K562 (cell line): ENCODE measurements at regions not wholly inside any gene's neighbourhood (a gene's known extent, or its start where the extent isn't known, plus 50 kb on each side); places are given as distances from the start of the nearest gene placed in this dataset.

Source experiments
- ATAC-seq: fragments of 200-7000 bp; cut with Tn5 transposase; 3 replicates; pipeline ENCODE4 v1.9.1; 2020; ENCODE audit warnings: moderate library complexity
- BruUV-seq: library from RNA; stranded (reverse); fragments of 400-500 nt; replicated peaks from 2 replicates; lab custom pipeline; 2021; lab: Mats Ljungman, UMichigan
- CTCF ChIA-PET: fragments of 300-600 bp; formaldehyde crosslinking; extraction: SDS; loops from one replicate; lab custom pipeline; 2021; ENCODE audit warnings: low intra/inter-chr PET ratio; lab: Yijun Ruan, JAX
- POLR2A ChIA-PET: fragments of 300-600, 350-650 bp; sonication (Branson Sonifier 250); formaldehyde crosslinking; extraction: SDS; loops from one replicate; lab custom pipeline; 2021; ENCODE audit warnings: antibody characterized with exemption, inconsistent platforms; lab: Yijun Ruan, JAX
- DNase-seq, 4 experiments: peaks; one replicate each; pipeline versions ENCODE4 v3.0.0 to v3.0.0-alpha.2; 2011 to 2018; ENCODE audit warnings: low spot score in 3 of 4, mixed read lengths in 3 of 4; ENCODE audit errors: extremely low read depth in 1 of 4
- FAIRE-seq: peaks from 2 replicates; lab custom pipeline; 2011; peaks lifted over from hg19 to GRCh38; lab: Jason Lieb, UNC
- H2AFZ ChIP-seq: 2 replicates; pipeline ENCODE4 v1.6.0; 2011; ENCODE audit warnings: low read depth, low read length, control low read depth, inconsistent platforms
- H3K27ac ChIP-seq: fragments of 200-600 bp; 3 replicates; pipeline ENCODE4 v1.8.0; 2011; ENCODE audit warnings: low read depth, mild to moderate bottlenecking, control low read depth, inconsistent platforms, low read length, moderate library complexity, mixed read lengths; ENCODE audit errors: extremely low read depth
- H3K27me3 ChIP-seq, 2 experiments: fragments of 300-600 bp in 1 of 2; 2 replicates in 1 of 2; 3 replicates in 1 of 2; pipeline versions ENCODE4 v1.6.0 to v1.8.0; 2011; ENCODE audit warnings: inconsistent platforms in 2 of 2, low read length in 2 of 2, mild to moderate bottlenecking in 1 of 2, mixed read lengths in 1 of 2, moderate library complexity in 1 of 2; ENCODE audit not compliant: control insufficient read depth in 2 of 2, insufficient read depth in 2 of 2
- H3K36me3 ChIP-seq: fragments of 300-600 bp; 3 replicates; pipeline ENCODE4 v1.8.0; 2011; ENCODE audit warnings: mild to moderate bottlenecking, low read length, inconsistent platforms; ENCODE audit not compliant: control insufficient read depth, insufficient read depth
- H3K4me1 ChIP-seq, 2 experiments: fragments of 200-600 bp in 1 of 2; replicated peaks in 1 of 2; 2 replicates in 1 of 2; 3 replicates in 1 of 2; pipeline versions ENCODE4 v1.5.1 to v1.8.0; 2011; ENCODE audit warnings: inconsistent platforms in 2 of 2, low read length in 2 of 2, mild to moderate bottlenecking in 1 of 2, mixed read lengths in 1 of 2, moderate library complexity in 1 of 2; ENCODE audit not compliant: control insufficient read depth in 2 of 2, insufficient read depth in 2 of 2
- H3K4me2 ChIP-seq: 2 replicates; pipeline ENCODE4 v1.6.1; 2011; ENCODE audit warnings: low read length, control low read depth, inconsistent platforms, mixed read lengths; ENCODE audit not compliant: insufficient read depth
- H3K4me3 ChIP-seq: fragments of 200-600 bp; sonication (generic), shearing (Covaris generic); 2 replicates; pipeline ENCODE4 v1.5.1; 2016; ENCODE audit warnings: control low read depth, inconsistent platforms
- H3K79me2 ChIP-seq: fragments of 200-600 bp; 3 replicates; pipeline ENCODE4 v1.8.0; 2011; ENCODE audit warnings: low read length, inconsistent platforms; ENCODE audit not compliant: control insufficient read depth, insufficient read depth
- H3K9ac ChIP-seq, 2 experiments: 2 replicates each; pipeline versions ENCODE4 v1.6.0 to v1.6.1; 2011; ENCODE audit warnings: low read depth in 2 of 2, low read length in 2 of 2, control low read depth in 1 of 2, inconsistent platforms in 1 of 2, mild to moderate bottlenecking in 1 of 2, mixed read lengths in 1 of 2; ENCODE audit not compliant: insufficient read depth in 1 of 2
- H3K9me1 ChIP-seq: one replicate; pipeline ENCODE4 v1.6.0; 2011; ENCODE audit warnings: inconsistent platforms, mild to moderate bottlenecking, low read length, moderate library complexity; ENCODE audit not compliant: control insufficient read depth, insufficient read depth
- H3K9me3 ChIP-seq: replicated peaks from 2 replicates; pipeline ENCODE4 v1.5.1; 2011; ENCODE audit warnings: low read depth, low read length, inconsistent platforms; ENCODE audit not compliant: control insufficient read depth, insufficient read depth
- H4K20me1 ChIP-seq: replicated peaks from 2 replicates; pipeline ENCODE4 v1.6.1; 2011; ENCODE audit warnings: low read length, inconsistent platforms, mixed read lengths; ENCODE audit not compliant: control insufficient read depth, insufficient read depth
- ERF ChIP-seq: fragments of 450-650 bp; formaldehyde crosslinking; IDR thresholded peaks from 2 replicates; pipeline ENCODE4 v1.4.0; 2020; ENCODE audit warnings: mild to moderate bottlenecking, mixed read lengths
- HNRNPH1 ChIP-seq: fragments of 200-400 bp; formaldehyde crosslinking; optimal IDR thresholded peaks from 2 replicates; pipeline ENCODE3; 2017; ENCODE audit warnings: low read depth, mild to moderate bottlenecking, low read length, moderate library complexity
- HOXB6 ChIP-seq: fragments of 250-450 bp; sonication (Bioruptor Pico); IDR thresholded peaks from 2 replicates; pipeline ENCODE4 v1.5.1; 2022; ENCODE audit warnings: mild to moderate bottlenecking, borderline replicate concordance
- MCM3 ChIP-seq: fragments of 450-650 bp; IDR thresholded peaks from 2 replicates; pipeline ENCODE4 v1.6.1; 2016
- NR4A1 ChIP-seq, 2 experiments: fragments of 250-450 bp in 1 of 2; fragments of 450-650 bp in 1 of 2; sonication (Bioruptor Pico) in 1 of 2; IDR thresholded peaks; 2 replicates each; pipeline versions ENCODE4 v1.4.0 to v1.6.1; 2016 to 2020; ENCODE audit warnings: mild to moderate bottlenecking in 2 of 2, missing compliant biosample characterization in 1 of 2, missing genetic modification characterization in 1 of 2, moderate library complexity in 1 of 2
- PREB ChIP-seq: sonication (generic); formaldehyde crosslinking; IDR thresholded peaks from 2 replicates; pipeline ENCODE4 v1.8.1; 2023; ENCODE audit warnings: mild to moderate bottlenecking, missing genetic modification reagents
- RBFOX2 ChIP-seq: fragments of 200-400 bp; formaldehyde crosslinking; IDR thresholded peaks from 2 replicates; pipeline ENCODE4 v1.6.1; 2017; ENCODE audit warnings: low read depth, mild to moderate bottlenecking, low read length, moderate library complexity
- SREBF2 ChIP-seq: sonication (generic); formaldehyde crosslinking; IDR thresholded peaks from 2 replicates; pipeline ENCODE4 v1.4.0; 2020; ENCODE audit warnings: mild to moderate bottlenecking, missing genetic modification reagents
- ZNF121 ChIP-seq: sonication (generic); formaldehyde crosslinking; conservative IDR thresholded peaks from 2 replicates; pipeline ENCODE4 v1.8.0; 2022; ENCODE audit warnings: missing genetic modification reagents
- ZNF518B ChIP-seq: fragments of 250-450 bp; sonication (Bioruptor Pico); IDR thresholded peaks from 2 replicates; pipeline ENCODE4 v1.5.0; 2021; ENCODE audit warnings: mild to moderate bottlenecking, moderate library complexity
- WGBS: fragments of 100-300 bp; shearing (Covaris generic); methylation state at CpG from one replicate; pipeline ENCODE4 v1.1.6; 2016; ENCODE audit warnings: low coverage, mixed read lengths; ENCODE audit not compliant: insufficient coverage; ENCODE audit errors: missing lambda C conversion rate; 5-methylcytosine and 5-hydroxymethylcytosine counted together
- in situ Hi-C: fragments of 300-500 bp; cut with MboI; formaldehyde crosslinking; loops from 4 replicates; pipeline ENCODE4 v1.15.0; 2018; ENCODE audit warnings: inconsistent platforms, mixed read lengths
- intact Hi-C: fragments of 100-400 bp; cut with micrococcal nuclease; formaldehyde crosslinking; loops from 2 replicates; pipeline ENCODE4 v1.14.2; 2022

GRCh38 chr5:8930021-8930420 lies 615.9 kb downstream of the SEMA5A start:
- Histone ChIP-seq H3K36me3 (no peaks in the 10 kb centered on the region), H3K9me1 (no peaks in the 10 kb centered on the region), H4K20me1 (no peaks in the 10 kb centered on the region), H3K27ac (no peak overlapping the region), H3K9ac (no peak overlapping the region), H2AFZ (no peak overlapping the region), H3K4me3 (no peak overlapping the region), H3K4me1 (no peaks in the 10 kb centered on the region), H3K9me3 (no peaks in the 10 kb centered on the region), H3K27me3 (no peaks in the 10 kb centered on the region), H3K4me2 (no peak overlapping the region), H3K79me2 (no peaks in the 10 kb centered on the region)
- CTCF ChIA-PET: no interaction called here
- no peak for TF ChIP-seq RBFOX2
- 0% methylated on average over 2 of the region's 2 CpGs for WGBS
- in situ Hi-C loops (no loop called here), intact Hi-C loops (no loop called here)
- FAIRE-seq (no peak), ATAC-seq (no peak), DNase-seq (no peak)
- no TSS peak for BruUV-seq
- POLR2A ChIA-PET: no interaction called here

- in situ Hi-C loops (no loop called here), intact Hi-C loops (no loop called here)
- FAIRE-seq: no peak
- no peaks in the 10 kb centered on the region for H3K79me2 ChIP-seq
- H3K4me2 ChIP-seq: no peak overlapping the region
- ChIA-PET CTCF (no interaction called here), POLR2A (no interaction called here)
- H3K27me3 ChIP-seq: no peaks in the 10 kb centered on the region
- H3K4me1 ChIP-seq: no peaks in the 10 kb centered on the region
- WGBS: 0% methylated on average over 1 of the region's 1 CpG
- H3K9me3 ChIP-seq: no peaks in the 10 kb centered on the region
- no peaks in the 10 kb centered on the region for H4K20me1 ChIP-seq
- BruUV-seq: no TSS peak
- no peak overlapping the region for H3K9ac ChIP-seq
- no peaks in the 10 kb centered on the region for H3K9me1 ChIP-seq
- H3K4me3 ChIP-seq: no peak overlapping the region
- H3K27ac ChIP-seq: no peak overlapping the region
- ATAC-seq: no peak
- DNase-seq: no peak
- H2AFZ ChIP-seq: no peak overlapping the region
- no peak for TF ChIP-seq ERF
- no peak for TF ChIP-seq HOXB6 (CRISPR knock-in tag)
- no peak for TF ChIP-seq HNRNPH1
- TF ChIP-seq ZNF518B (CRISPR knock-in tag): no peak
- TF ChIP-seq MCM3: no peak
- no peak for TF ChIP-seq SREBF2 (CRISPR knock-in tag)
- TF ChIP-seq PREB (CRISPR knock-in tag): no peak
- TF ChIP-seq NR4A1 (CRISPR knock-in tag; IDR thresholded peaks at IDR 0.05): no peak
- no peak for TF ChIP-seq NR4A1 (tag; IDR thresholded peaks at IDR 0.05)
- TF ChIP-seq ZNF121 (CRISPR knock-in tag): no peak
- no peaks in the 10 kb centered on the region for H3K36me3 ChIP-seq
Observed at GRCh38 chr5:8934455-8934854, 611.4 kb downstream of the SEMA5A start.
